Panc1 (cell line): ENCODE measurements at regions not wholly inside any gene's neighbourhood (a gene's known extent, or its start where the extent isn't known, plus 50 kb on each side); places are given as distances from the start of the nearest gene placed in this dataset.

Source experiments
- ATAC-seq: fragments of 200-7000 bp; cut with Tn5 transposase; 2 replicates; pipeline ENCODE4 v1.9.1; 2020; ENCODE audit warnings: mild to moderate bottlenecking, moderate library complexity
- BruUV-seq: library from RNA; stranded (reverse); fragments of 400-500 nt; replicated peaks from 2 replicates; lab custom pipeline; 2021; lab: Mats Ljungman, UMichigan
- CTCF ChIA-PET: fragments of 300-600 bp; sonication (Branson Sonifier 250); formaldehyde crosslinking; loops from one replicate; lab custom pipeline; 2022; ENCODE audit warnings: antibody characterized with exemption; lab: Charles Lee
- POLR2A ChIA-PET: fragments of 300-600 bp; sonication (Branson Sonifier 250); formaldehyde crosslinking; loops from one replicate; lab custom pipeline; 2022; ENCODE audit warnings: antibody characterized with exemption; lab: Charles Lee
- DNase-seq: peaks from one replicate; pipeline ENCODE4 v3.0.0-alpha.2; 2010; ENCODE audit warnings: low read depth, low spot score
- H3K27ac ChIP-seq: 2 replicates; pipeline ENCODE4 v1.5.1; 2011; ENCODE audit warnings: mild to moderate bottlenecking, low read length, inconsistent platforms
- H3K27me3 ChIP-seq: fragments of 200-500 bp; sonication (Bioruptor generic); 2 replicates; pipeline ENCODE4 v1.6.0; 2014; ENCODE audit warnings: low read length, inconsistent platforms; ENCODE audit not compliant: control insufficient read depth, insufficient read depth
- H3K36me3 ChIP-seq: fragments of 200-500 bp; sonication (Bioruptor generic); 2 replicates; pipeline ENCODE4 v1.5.1; 2014; ENCODE audit warnings: inconsistent platforms, mild to moderate bottlenecking, low read length, moderate library complexity; ENCODE audit not compliant: control insufficient read depth, insufficient read depth
- H3K4me1 ChIP-seq: 2 replicates; pipeline ENCODE4 v1.5.1; 2011; ENCODE audit warnings: inconsistent platforms, mild to moderate bottlenecking, low read length, moderate library complexity; ENCODE audit not compliant: control insufficient read depth, insufficient read depth
- H3K4me3 ChIP-seq, 2 experiments: 2 replicates each; pipeline ENCODE4 v1.5.1; 2011 to 2012; ENCODE audit warnings: low read depth in 2 of 2, low read length in 2 of 2, mild to moderate bottlenecking in 2 of 2, inconsistent platforms in 1 of 2, moderate library complexity in 1 of 2
- H3K9me3 ChIP-seq: fragments of 200-500 bp; sonication (Bioruptor generic); 2 replicates; pipeline ENCODE4 v1.5.1; 2014; ENCODE audit warnings: low read depth, mild to moderate bottlenecking, inconsistent platforms, low read length, moderate library complexity; ENCODE audit not compliant: control insufficient read depth, insufficient read depth
- CTCF ChIP-seq: fragments of 450-650 bp; IDR thresholded peaks from 2 replicates; pipeline ENCODE4 v1.5.1; 2017; ENCODE audit warnings: mild to moderate bottlenecking
- POLR2AphosphoS5 ChIP-seq: IDR thresholded peaks from 2 replicates; pipeline ENCODE4 v1.6.1; 2012; ENCODE audit warnings: mild to moderate bottlenecking, low read depth, low read length, moderate library complexity
- REST ChIP-seq, 2 experiments: IDR thresholded peaks; 2 replicates each; pipeline ENCODE4 v1.6.1; 2011 to 2012; ENCODE audit warnings: low read depth in 2 of 2, control low read depth in 1 of 2, low read length in 1 of 2, mild to moderate bottlenecking in 1 of 2, moderate library complexity in 1 of 2; ENCODE audit not compliant: insufficient read depth in 1 of 2
- SIN3A ChIP-seq: IDR thresholded peaks from 2 replicates; pipeline ENCODE4 v1.6.1; 2012; ENCODE audit warnings: low read depth, mild to moderate bottlenecking, low read length, moderate library complexity, borderline replicate concordance; ENCODE audit not compliant: insufficient read depth
- TCF7L2 ChIP-seq: IDR thresholded peaks from 2 replicates; pipeline ENCODE4 v1.6.1; 2011; ENCODE audit warnings: mild to moderate bottlenecking, low read depth, low read length, inconsistent platforms
- in situ Hi-C: cut with HindIII; loops from 2 replicates; pipeline ENCODE4 v1.10.0; 2016; ENCODE audit warnings: low sequenced_read_pairs, low pct_unique_long_range_greater_than_20kb
- intact Hi-C: fragments of 100-400 bp; cut with micrococcal nuclease; formaldehyde crosslinking; loops from one replicate; pipeline ENCODE4 v1.10.0; 2022; ENCODE audit not compliant: unreplicated experiment

- H3K4me1 ChIP-seq = no peaks in the 10 kb centered on the region
- in situ Hi-C loops (no loop called here), intact Hi-C loops (no loop called here)
- H3K27ac ChIP-seq = no peak overlapping the region
- CTCF ChIA-PET = no interaction called here
- BruUV-seq = no TSS peak
- H3K4me3 ChIP-seq = no peak overlapping the region
- ATAC-seq = no peak
- no peaks in the 10 kb centered on the region for H3K27me3 ChIP-seq
- POLR2A ChIA-PET = no interaction called here
- no peak for DNase-seq
- no peaks in the 10 kb centered on the region for H3K36me3 ChIP-seq
- no peaks in the 10 kb centered on the region for H3K9me3 ChIP-seq
- TF ChIP-seq POLR2AphosphoS5 = no peak
- no peak for TF ChIP-seq CTCF
- no peak for TF ChIP-seq TCF7L2
- no peak for TF ChIP-seq SIN3A
- TF ChIP-seq REST (IDR thresholded peaks at IDR 0.05; ENCODE audit: insufficient read depth in 1 of 2, low read depth in 2 of 2, low read length in 1 of 2) = no peak
Observed at GRCh38 chr17:14953405-14953804, 311.7 kb downstream of the PMP22 start.

GRCh38 chr17:14950686-14951085, 314.4 kb downstream of the PMP22 start:
- POLR2A ChIA-PET = no interaction called here
- in situ Hi-C loops = no loop called here

More at GRCh38 chr17:14950686-14951085, 314.4 kb downstream of the PMP22 start:
- no TSS peak for BruUV-seq
- intact Hi-C loops = no loop called here
- no peak for TF ChIP-seq TCF7L2
- TF ChIP-seq POLR2AphosphoS5 = no peak
- no peak for TF ChIP-seq CTCF
- TF ChIP-seq REST (IDR thresholded peaks at IDR 0.05; ENCODE audit: insufficient read depth in 1 of 2, low read depth in 2 of 2, low read length in 1 of 2) = no peak
- no peak for TF ChIP-seq SIN3A
- Histone ChIP-seq H3K36me3 (no peaks in the 10 kb centered on the region), H3K9me3 (no peaks in the 10 kb centered on the region), H3K27me3 (no peaks in the 10 kb centered on the region), H3K4me1 (no peaks in the 10 kb centered on the region), H3K4me3 (no peak overlapping the region), H3K27ac (no peak overlapping the region)
- ATAC-seq (no peak), DNase-seq (no peak)
- CTCF ChIA-PET = no interaction called here
